NOMO-1 (cell line): ENCODE measurements at regions not wholly inside any gene's neighbourhood (a gene's known extent, or its start where the extent isn't known, plus 50 kb on each side); places are given as distances from the start of the nearest gene placed in this dataset.
A peak's percentile ranks its signal among the peaks of the same experiment; 100 is the strongest.
"Not testable (repeated sequence)": the region's sequence is repeated elsewhere in the genome, so short reads cannot be mapped to it uniquely, and the experiment has no call there.

Source experiments
- DNase-seq, 2 experiments: peaks; one replicate each; lab custom pipeline; 2025; ENCODE audit not compliant: unreplicated experiment in 2 of 2; lab: John Stamatoyannopoulos, UW

DNA sequence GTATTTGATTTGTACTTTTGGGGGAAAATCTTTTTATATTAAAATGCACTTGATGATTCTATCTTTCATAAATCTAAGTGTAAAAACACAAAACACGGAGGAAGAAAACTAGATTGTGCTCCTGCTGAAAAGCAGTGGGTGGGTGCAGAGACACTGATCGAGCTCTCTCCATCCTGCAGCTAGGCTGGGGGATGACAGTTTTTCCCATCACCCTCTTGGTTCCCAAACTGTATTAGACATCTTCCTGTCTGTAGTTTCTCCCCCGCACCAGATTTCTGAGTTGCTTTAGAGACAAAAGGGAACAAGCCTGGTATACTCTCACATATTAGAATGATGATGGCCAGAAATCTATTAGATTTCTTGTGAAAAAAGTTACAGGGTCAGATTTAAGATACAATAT lies 99.6 kb downstream of the FAM114A2 start:
- DNase-seq = no peak

DNA sequence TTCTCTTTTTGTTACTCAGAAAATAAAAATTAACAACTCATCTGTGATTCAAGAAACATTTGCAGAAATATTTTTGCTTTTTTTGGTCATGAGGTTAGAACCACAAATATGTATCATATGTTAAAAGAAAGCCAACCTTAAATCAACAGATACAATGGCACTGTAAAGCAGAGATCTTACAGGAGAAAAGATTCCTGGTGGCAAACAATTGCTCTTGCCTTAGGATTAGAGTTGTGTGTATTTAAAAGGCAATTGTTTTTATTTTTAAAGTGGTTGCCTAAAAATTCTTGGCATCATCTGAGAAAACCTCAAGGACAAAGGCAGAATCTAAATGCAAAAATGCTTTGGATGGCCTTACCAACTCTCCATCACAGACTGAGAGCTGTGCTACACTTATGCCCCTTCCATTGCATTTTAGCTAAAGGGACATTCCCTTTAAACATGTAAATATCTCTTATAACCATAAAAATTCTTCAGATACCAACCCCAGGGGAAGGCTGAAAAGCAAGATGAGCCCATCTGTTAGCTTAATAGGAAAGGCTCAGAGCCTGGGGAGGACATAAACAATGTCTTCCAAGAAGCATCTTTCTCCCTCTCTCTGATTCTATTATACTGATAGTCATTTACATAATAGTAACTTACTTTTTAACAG lies 100.4 kb downstream of the FAM114A2 start:
- DNase-seq = no peak

GRCh38 chr5:153937661-153938060 lies 101.0 kb downstream of the FAM114A2 start:
- no peak for DNase-seq

- not testable (repeated sequence) for DNase-seq
Observed at GRCh38 chr5:153935151-153935550, 103.6 kb downstream of the FAM114A2 start.

GRCh38 chr5:153926201-153926600 lies 112.5 kb downstream of the FAM114A2 start:
- DNase-seq = no peak

GRCh38 chr5:153919161-153919560 lies 119.5 kb downstream of the FAM114A2 start:
- no peak for DNase-seq

DNA sequence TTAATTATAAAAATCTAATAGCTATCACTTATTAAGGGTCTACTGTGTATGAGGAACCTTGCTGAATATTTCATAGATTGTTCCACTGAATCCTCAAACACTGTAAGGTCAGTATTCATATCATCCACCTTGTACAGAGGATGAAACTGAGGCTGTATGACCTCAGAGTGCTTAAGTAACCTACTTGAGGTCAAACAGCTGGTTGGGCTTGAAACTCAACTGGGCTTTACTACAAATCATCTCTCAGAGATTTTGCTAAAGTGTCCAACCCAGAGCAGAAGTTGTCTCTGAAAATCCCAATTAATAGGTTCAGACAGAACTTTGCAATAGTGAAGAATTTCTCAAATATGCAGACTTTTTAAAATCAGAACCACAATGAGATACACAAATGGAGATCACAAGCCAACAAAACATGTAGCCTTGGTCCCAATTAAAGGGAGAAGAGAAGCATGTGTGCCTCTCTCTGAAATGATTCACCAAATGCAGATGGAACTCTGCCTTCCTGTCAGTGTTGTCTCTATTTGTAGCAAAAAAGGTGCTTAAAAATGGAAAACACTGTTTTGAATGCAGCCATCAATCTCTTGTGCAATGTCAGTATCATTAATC lies 131.4 kb downstream of the FAM114A2 start:
- DNase-seq = no peak

GRCh38 chr5:153905219-153905618 lies 133.5 kb downstream of the FAM114A2 start:
- no peak for DNase-seq

DNA sequence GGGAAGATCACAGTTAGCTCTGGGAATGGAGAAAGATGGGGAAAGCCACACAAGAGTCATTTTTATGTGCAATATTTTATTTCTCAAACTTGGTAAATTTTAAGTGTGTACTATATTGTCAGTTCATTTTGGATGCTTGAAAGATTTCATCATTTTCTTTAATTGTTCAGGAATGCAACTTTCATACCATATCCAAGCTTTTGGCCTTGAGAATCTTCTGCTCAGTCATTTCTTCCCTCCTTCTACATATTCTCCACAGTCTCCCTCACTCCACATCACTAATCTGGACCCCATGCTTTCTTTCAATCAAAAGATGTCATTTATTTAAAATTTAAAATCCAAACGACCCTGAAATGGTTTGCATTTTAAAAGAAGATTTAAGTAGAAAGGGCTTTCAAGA lies 135.4 kb downstream of the FAM114A2 start:
- no peak for DNase-seq

- DNase-seq = no peak
Observed at GRCh38 chr5:153902016-153902415, 136.7 kb downstream of the FAM114A2 start.

- no peak for DNase-seq
Observed at GRCh38 chr5:153901449-153901848, 137.3 kb downstream of the FAM114A2 start.

DNA sequence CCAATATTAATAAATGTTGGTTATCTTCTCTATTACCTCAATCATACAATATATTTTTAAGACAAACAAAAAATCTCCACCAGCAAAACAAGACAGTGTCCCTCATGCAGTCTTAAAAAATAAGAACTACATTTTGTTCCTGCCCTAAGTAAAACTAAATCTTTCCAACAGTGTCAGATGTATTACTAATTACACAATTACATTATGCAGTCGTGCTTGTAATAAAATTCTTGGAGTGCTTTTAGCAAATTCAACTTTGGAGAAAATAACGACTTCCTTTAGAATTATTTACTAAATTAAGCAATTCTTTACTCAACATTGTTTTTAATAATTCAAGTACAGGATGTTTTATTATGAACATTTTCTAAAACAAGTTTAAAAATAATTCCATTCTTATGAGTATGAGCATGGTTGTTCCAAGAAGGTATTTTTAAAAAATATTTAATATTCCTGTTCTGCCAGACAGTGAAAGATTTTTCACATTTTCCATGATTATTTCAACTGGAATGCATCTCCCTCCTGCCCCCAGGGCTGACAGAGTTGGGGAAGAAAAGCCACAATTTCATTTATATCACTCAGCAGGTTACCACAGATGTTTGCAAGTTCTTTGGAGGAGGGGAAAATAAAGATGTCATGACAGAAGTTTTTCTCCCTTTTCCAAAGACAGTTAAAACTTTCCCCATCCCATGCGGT lies 137.9 kb downstream of the FAM114A2 start:
- DNase-seq = no peak

- DNase-seq = no peak
Observed at GRCh38 chr5:153899746-153900145, 139.0 kb downstream of the FAM114A2 start.

- DNase-seq = peak; percentile 84 to 96
Observed at GRCh38 chr5:153896701-153897100, 142.0 kb downstream of the FAM114A2 start.

DNA sequence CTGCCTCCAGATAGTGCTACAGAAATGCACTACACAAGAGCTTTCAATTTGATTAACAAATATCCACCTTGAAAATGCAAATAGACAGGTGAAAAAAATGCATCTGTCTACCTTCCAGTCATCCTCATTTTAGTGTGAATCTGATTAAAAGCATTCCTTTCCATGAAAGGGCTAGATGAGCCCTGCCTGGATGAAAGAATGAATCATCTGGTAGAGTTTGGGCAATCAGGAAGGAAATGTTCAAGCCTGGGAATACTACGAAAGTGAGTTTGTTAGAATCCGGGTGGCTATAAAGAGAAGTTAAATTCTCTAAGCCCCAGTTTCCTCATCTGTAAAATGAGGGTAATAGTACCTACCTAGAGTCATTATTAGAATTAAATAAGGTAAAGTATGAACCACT lies 142.6 kb downstream of the FAM114A2 start:
- DNase-seq = no peak

DNA sequence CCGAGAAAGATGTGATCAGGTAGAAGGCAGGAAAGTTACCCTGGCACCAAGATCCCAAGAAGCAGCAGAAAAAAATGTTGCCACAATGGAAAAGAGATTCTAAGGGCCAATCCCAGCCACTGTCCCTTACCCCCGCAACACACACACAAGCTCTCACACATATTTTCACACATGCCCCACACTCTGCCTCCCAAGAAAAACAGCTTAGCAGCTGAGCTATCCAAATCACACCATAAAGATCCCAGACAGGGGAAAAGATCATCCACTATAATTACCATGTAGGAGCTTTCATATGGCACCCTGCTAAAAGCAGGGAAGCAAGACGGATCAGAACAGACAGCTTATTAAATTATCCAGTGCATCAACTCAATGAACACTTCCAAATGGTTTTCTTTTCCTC lies 143.4 kb downstream of the FAM114A2 start:
- no peak for DNase-seq

DNA sequence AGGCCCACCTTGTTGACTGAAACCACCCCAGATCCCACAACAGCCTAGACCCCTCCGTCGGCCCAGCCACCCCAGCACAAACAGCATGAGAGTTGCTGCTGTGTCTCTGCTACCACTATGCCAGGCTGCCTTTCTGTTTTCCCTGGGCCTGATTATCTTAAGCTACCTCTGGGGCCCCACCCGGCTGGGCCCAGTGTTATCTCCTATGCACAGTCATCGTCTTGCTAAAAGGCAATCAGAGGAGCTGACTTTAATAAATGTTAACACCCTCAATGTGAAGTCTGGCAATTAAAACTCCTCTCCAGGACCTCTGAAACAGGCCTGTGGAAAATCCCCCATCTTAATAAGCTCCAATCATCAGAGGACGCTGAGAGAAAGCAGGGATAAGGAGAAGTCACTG lies 144.9 kb downstream of the FAM114A2 start:
- DNase-seq = no peak

- no peak for DNase-seq
Observed at GRCh38 chr5:153891394-153891793, 147.3 kb downstream of the FAM114A2 start.

DNA sequence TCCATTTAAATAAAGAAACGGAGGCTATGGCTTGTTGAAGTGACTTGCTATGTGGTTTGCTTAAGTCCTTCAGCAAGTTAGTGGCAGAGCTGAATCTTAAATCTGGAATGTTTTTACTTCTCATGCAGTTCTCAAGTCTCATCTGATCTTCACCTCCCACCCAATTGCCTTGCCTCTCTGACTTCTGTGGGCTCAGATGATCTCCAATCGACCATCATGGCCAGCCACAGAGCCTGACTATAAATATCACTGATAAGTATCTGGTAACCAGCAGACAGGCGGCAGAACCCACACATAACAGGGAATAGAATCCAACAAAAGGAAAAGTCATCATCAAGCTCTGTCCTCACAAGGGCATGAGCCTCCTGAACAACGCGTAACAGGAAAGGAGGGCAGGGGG lies 149.9 kb downstream of the FAM114A2 start:
- DNase-seq = no peak

DNA sequence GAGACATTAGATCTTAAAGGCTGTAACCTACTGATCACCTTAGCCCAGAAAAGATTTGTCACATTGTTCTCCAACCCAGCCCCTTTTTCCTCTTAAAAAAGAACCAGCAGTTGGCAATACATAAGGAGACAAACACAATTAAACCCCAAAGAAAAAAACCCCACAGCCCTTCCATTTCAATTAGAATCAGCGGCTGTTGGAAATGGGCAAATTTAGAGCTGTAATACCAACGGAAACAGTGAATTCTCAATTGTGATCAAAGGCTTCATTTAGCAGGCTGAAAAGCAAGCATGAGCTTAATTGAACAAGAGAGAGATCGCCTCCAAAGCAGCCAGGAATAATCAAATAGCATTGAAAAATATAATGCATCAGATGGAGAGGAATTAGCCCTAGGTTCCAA lies 153.6 kb downstream of the FAM114A2 start:
- no peak for DNase-seq

- no peak for DNase-seq
Observed at GRCh38 chr5:153884612-153884957, 154.1 kb downstream of the FAM114A2 start.

DNA sequence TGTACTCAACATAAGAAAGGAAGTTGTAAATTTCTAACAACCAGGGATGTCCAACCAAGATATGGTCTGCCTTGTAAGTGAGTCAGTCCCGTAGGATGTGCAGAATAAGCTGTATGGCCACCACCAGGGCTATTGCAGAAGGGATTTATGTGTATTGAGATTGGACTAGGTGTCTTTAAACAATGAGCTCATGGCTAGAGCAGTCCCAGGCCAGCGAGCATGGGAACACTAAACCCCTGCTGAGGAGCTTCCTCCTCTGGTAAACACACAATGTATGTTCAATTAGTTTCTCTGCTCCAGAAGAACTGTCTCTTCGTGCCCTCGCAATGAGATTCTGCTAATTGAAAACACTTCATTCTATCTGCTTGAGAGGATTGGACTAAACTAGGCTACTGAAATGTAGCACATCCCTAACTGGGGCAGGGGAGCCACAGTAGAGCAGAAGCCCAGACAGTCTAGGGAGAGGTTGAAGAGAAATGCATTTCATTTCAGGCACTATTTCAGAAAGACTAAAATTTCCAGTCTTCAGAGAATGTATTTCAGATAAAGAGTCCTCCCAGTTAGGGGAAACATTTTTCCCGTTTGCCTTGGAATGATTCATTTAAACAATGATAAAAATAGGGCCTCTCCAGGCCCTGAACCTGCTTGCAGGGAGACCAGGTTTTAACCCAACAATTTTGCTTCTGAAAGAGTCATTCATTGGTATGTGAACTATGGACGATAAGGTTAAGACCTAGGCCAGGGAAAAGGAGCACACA lies 154.7 kb downstream of the FAM114A2 start:
- no peak for DNase-seq
